ENCODE measurements at regions not wholly inside any gene's neighbourhood (a gene's known extent, or its start where the extent isn't known, plus 50 kb on each side); places are given as distances from the start of the nearest gene placed in this dataset.
A peak's percentile ranks its signal among the peaks of the same experiment; 100 is the strongest.

GRCh38 chr9:93830606-93831005, 124.5 kb downstream of the BARX1 start:
- H3K27me3 Mint-ChIP-seq, result peaks cover 25% of the 10 kb centered on the region
- H3K36me3 Mint-ChIP-seq, result no peaks in the 10 kb centered on the region
- peaks cover 10% of the 10 kb centered on the region for H3K4me1 Mint-ChIP-seq (ENCODE audit: low read depth)
- no peak for DNase-seq
- POLR2A ChIA-PET, result no interaction called here
- no peak overlapping the region for H3K4me3 Mint-ChIP-seq
- intact Hi-C loops (cut with micrococcal nuclease), result no loop called here
- peaks cover 5% of the 10 kb centered on the region for H3K9me3 Mint-ChIP-seq
- H3K27ac Mint-ChIP-seq, result no peak overlapping the region
- CTCF ChIA-PET, result no interaction called here

GRCh38 chr9:93830012-93830596, 125.1 kb downstream of the BARX1 start:
- Mint-ChIP-seq H3K9me3 (peaks cover 5% of the 10 kb centered on the region), H3K4me1 (ENCODE audit: low read depth) (peaks cover 10% of the 10 kb centered on the region), H3K4me3 (no peak overlapping the region), H3K36me3 (no peaks in the 10 kb centered on the region), H3K27ac (no peak overlapping the region), H3K27me3 (peaks cover 27% of the 10 kb centered on the region)
- DNase-seq, result no peak
- CTCF ChIA-PET, result no interaction called here
- POLR2A ChIA-PET, result no interaction called here
- intact Hi-C loops (cut with micrococcal nuclease), result no loop called here

GRCh38 chr9:93829271-93830011, 125.7 kb downstream of the BARX1 start:
- DNase-seq, result no peak
- Mint-ChIP-seq H3K27ac (no peak overlapping the region), H3K4me3 (no peak overlapping the region), H3K9me3 (peaks cover 5% of the 10 kb centered on the region), H3K27me3 (peaks cover 30% of the 10 kb centered on the region), H3K36me3 (no peaks in the 10 kb centered on the region), H3K4me1 (ENCODE audit: low read depth) (peaks cover 10% of the 10 kb centered on the region)
- CTCF ChIA-PET, result no interaction called here
- POLR2A ChIA-PET, result no interaction called here
- intact Hi-C loops (cut with micrococcal nuclease), result no loop called here

- Mint-ChIP-seq H3K36me3 (no peaks in the 10 kb centered on the region), H3K9me3 (peaks cover 5% of the 10 kb centered on the region), H3K27ac (no peak overlapping the region), H3K4me1 (ENCODE audit: low read depth) (peaks cover 10% of the 10 kb centered on the region), H3K27me3 (peaks cover 30% of the 10 kb centered on the region), H3K4me3 (no peak overlapping the region)
- intact Hi-C loops (cut with micrococcal nuclease), result no loop called here
- DNase-seq, result no peak
- POLR2A ChIA-PET, result no interaction called here
- CTCF ChIA-PET, result interaction anchor here (0.7 kb wide), 1 partner anchor 122 kb away, joined by 3 read pairs; no protein-coding TSS in a partner anchor
Observed at GRCh38 chr9:93828331-93829097, 126.6 kb downstream of the BARX1 start.

- no peak overlapping the region for H3K27ac Mint-ChIP-seq
- H3K4me3 Mint-ChIP-seq, result no peak overlapping the region
- CTCF ChIA-PET, result interaction anchor here (0.6 to 1.6 kb wide), 23 partner anchors 10 to 188 kb away, joined by 3 to 11 read pairs (median 4); no protein-coding TSS in a partner anchor
- POLR2A ChIA-PET, result no interaction called here
- H3K4me1 Mint-ChIP-seq (ENCODE audit: low read depth), result peaks cover 10% of the 10 kb centered on the region
- DNase-seq, result peak; percentile 54
- H3K9me3 Mint-ChIP-seq, result no peaks in the 10 kb centered on the region
- peaks cover 27% of the 10 kb centered on the region for H3K27me3 Mint-ChIP-seq
- H3K36me3 Mint-ChIP-seq, result no peaks in the 10 kb centered on the region
- intact Hi-C loops (cut with micrococcal nuclease), result loop anchor here (2.0 kb wide), 1 partner anchor 385 kb away; no protein-coding TSS in a partner anchor
Observed at GRCh38 chr9:93827545-93828330, 127.4 kb downstream of the BARX1 start.

GRCh38 chr9:93826905-93827544, 128.1 kb downstream of the BARX1 start:
- ChIA-PET POLR2A (no interaction called here), CTCF (interaction anchor here (0.6 to 1.6 kb wide), 20 partner anchors 10 to 681 kb away, joined by 3 to 11 read pairs (median 4); no protein-coding TSS in a partner anchor)
- intact Hi-C loops (cut with micrococcal nuclease), result loop anchor here (1.0 to 2.0 kb wide), 2 partner anchors 136 to 386 kb away; no protein-coding TSS in a partner anchor
- no peaks in the 10 kb centered on the region for H3K36me3 Mint-ChIP-seq
- H3K4me1 Mint-ChIP-seq (ENCODE audit: low read depth), result peaks cover 10% of the 10 kb centered on the region
- H3K9me3 Mint-ChIP-seq, result no peaks in the 10 kb centered on the region
- DNase-seq, result no peak
- H3K27ac Mint-ChIP-seq, result no peak overlapping the region
- H3K27me3 Mint-ChIP-seq, result peaks cover 28% of the 10 kb centered on the region
- no peak overlapping the region for H3K4me3 Mint-ChIP-seq

GRCh38 chr9:93826209-93826608, 128.9 kb downstream of the BARX1 start:
- ChIA-PET POLR2A (no interaction called here), CTCF (interaction anchor here (1.2 to 1.6 kb wide), 7 partner anchors 23 to 680 kb away, joined by 3 to 11 read pairs (median 4); no protein-coding TSS in a partner anchor)
- Mint-ChIP-seq H3K36me3 (no peaks in the 10 kb centered on the region), H3K4me1 (ENCODE audit: low read depth) (peaks cover 10% of the 10 kb centered on the region), H3K9me3 (no peaks in the 10 kb centered on the region), H3K27ac (no peak overlapping the region), H3K27me3 (peaks cover 31% of the 10 kb centered on the region), H3K4me3 (no peak overlapping the region)
- intact Hi-C loops (cut with micrococcal nuclease), result loop anchor here (1.0 to 2.0 kb wide), 2 partner anchors 137 to 387 kb away; no protein-coding TSS in a partner anchor
- peak; percentile 63 for DNase-seq

GRCh38 chr9:93825348-93826115, 129.6 kb downstream of the BARX1 start:
- ChIA-PET POLR2A (no interaction called here), CTCF (interaction anchor here (1.4 kb wide), 3 partner anchors 119 to 138 kb away, joined by 4 to 11 read pairs (median 7); no protein-coding TSS in a partner anchor)
- no peaks in the 10 kb centered on the region for H3K9me3 Mint-ChIP-seq
- H3K4me3 Mint-ChIP-seq, result no peak overlapping the region
- no peaks in the 10 kb centered on the region for H3K36me3 Mint-ChIP-seq
- intact Hi-C loops (cut with micrococcal nuclease), result loop anchor here (1.0 to 2.0 kb wide), 2 partner anchors 138 to 387 kb away; no protein-coding TSS in a partner anchor
- H3K4me1 Mint-ChIP-seq (ENCODE audit: low read depth), result peaks cover 10% of the 10 kb centered on the region
- peaks cover 33% of the 10 kb centered on the region for H3K27me3 Mint-ChIP-seq
- no peak for DNase-seq
- no peak overlapping the region for H3K27ac Mint-ChIP-seq

GRCh38 chr9:93824386-93825294, 130.5 kb downstream of the BARX1 start:
- intact Hi-C loops (cut with micrococcal nuclease), result no loop called here
- Mint-ChIP-seq H3K4me1 (ENCODE audit: low read depth) (peaks cover 10% of the 10 kb centered on the region), H3K9me3 (no peaks in the 10 kb centered on the region), H3K4me3 (no peak overlapping the region), H3K27ac (no peak overlapping the region), H3K27me3 (peaks cover 36% of the 10 kb centered on the region), H3K36me3 (no peaks in the 10 kb centered on the region)
- no peak for DNase-seq
- CTCF ChIA-PET, result interaction anchor here (1.4 kb wide), 1 partner anchor 139 kb away, joined by 11 read pairs; no protein-coding TSS in a partner anchor
- POLR2A ChIA-PET, result no interaction called here

All from activated CD4-positive, alpha-beta memory T cell treated with anti-CD3 and anti-CD28 coated beads for 36 hours (primary cell).